Esophagus squamous epithelium (tissue), 4 donors: ENCODE measurements at regions not wholly inside any gene's neighbourhood (a gene's known extent, or its start where the extent isn't known, plus 50 kb on each side); places are given as distances from the start of the nearest gene placed in this dataset.

Experiments used
- CTCF ChIP-seq, 6 experiments: fragments of 450-650 bp in 4 of 6; fragments of 200-600 bp in 2 of 6; sonication (generic) in 2 of 6; IDR thresholded peaks; one replicate each; pipeline ENCODE4 v1.5.1; 2016 to 2019; ENCODE audit warnings: antibody characterized with exemption in 6 of 6, mild to moderate bottlenecking in 4 of 6, moderate library complexity in 4 of 6
- POLR2A ChIP-seq, 4 donors: fragments of 450-650 bp; IDR thresholded peaks; one replicate each; pipeline ENCODE4 v1.6.1; 2017; ENCODE audit warnings: antibody characterized with exemption in 4 of 4, mild to moderate bottlenecking in 4 of 4, moderate library complexity in 3 of 4

- TF ChIP-seq CTCF (IDR thresholded peaks at IDR 0.05) (no peak), POLR2A (IDR thresholded peaks at IDR 0.05) (no peak)
Observed at GRCh38 chr4:188214861-188215260, 75.6 kb downstream of the TRIML1 start.
